Neural cell (in vitro differentiated cells): ENCODE measurements at regions not wholly inside any gene's neighbourhood (a gene's known extent, or its start where the extent isn't known, plus 50 kb on each side); places are given as distances from the start of the nearest gene placed in this dataset.

Experiments
- EP300 ChIP-seq: fragments of 450-650 bp; conservative IDR thresholded peaks from 2 replicates; pipeline ENCODE4 v1.6.1; 2014; ENCODE audit warnings: antibody characterized with exemption, mild to moderate bottlenecking, moderate library complexity; ENCODE audit not compliant: poor library complexity, severe bottlenecking
- EZH2 ChIP-seq: fragments of 200-600, 300-800 bp; shearing (Covaris generic), sonication (generic); IDR thresholded peaks from 2 replicates; pipeline ENCODE4 v1.6.1; 2014; ENCODE audit warnings: antibody characterized with exemption, low read length, borderline replicate concordance, mild to moderate bottlenecking; ENCODE audit not compliant: insufficient read depth, poor library complexity, severe bottlenecking
- MXI1 ChIP-seq: fragments of 450-650 bp; conservative IDR thresholded peaks from 2 replicates; pipeline ENCODE4 v1.6.1; 2014; ENCODE audit warnings: antibody characterized with exemption, mild to moderate bottlenecking; ENCODE audit not compliant: poor library complexity, severe bottlenecking
- POLR2AphosphoS5 ChIP-seq: IDR thresholded peaks from 2 replicates; pipeline ENCODE4 v1.6.1; 2012
- RAD21 ChIP-seq: fragments of 450-650 bp; conservative IDR thresholded peaks from 2 replicates; pipeline ENCODE4 v1.6.1; 2014; ENCODE audit warnings: antibody characterized with exemption, mild to moderate bottlenecking, moderate library complexity
- SMC3 ChIP-seq: fragments of 450-650 bp; conservative IDR thresholded peaks from 2 replicates; pipeline ENCODE4 v1.6.1; 2014; ENCODE audit warnings: antibody characterized with exemption, mild to moderate bottlenecking, moderate library complexity; ENCODE audit not compliant: poor library complexity
- TAF1 ChIP-seq: IDR thresholded peaks from 2 replicates; pipeline ENCODE4 v1.6.1; 2012; ENCODE audit warnings: low read depth
- TF ChIP-seq, protein P1 (sequence below): fragments of 450-650 bp; IDR thresholded peaks from 2 replicates; pipeline ENCODE4 v1.5.1; 2014; ENCODE audit warnings: antibody characterized with exemption, mild to moderate bottlenecking, moderate library complexity; ENCODE audit not compliant: poor library complexity, severe bottlenecking
- TF ChIP-seq, protein P2 (sequence below): IDR thresholded peaks from 2 replicates; pipeline ENCODE4 v1.6.1; 2012; ENCODE audit warnings: borderline replicate concordance

DNA sequence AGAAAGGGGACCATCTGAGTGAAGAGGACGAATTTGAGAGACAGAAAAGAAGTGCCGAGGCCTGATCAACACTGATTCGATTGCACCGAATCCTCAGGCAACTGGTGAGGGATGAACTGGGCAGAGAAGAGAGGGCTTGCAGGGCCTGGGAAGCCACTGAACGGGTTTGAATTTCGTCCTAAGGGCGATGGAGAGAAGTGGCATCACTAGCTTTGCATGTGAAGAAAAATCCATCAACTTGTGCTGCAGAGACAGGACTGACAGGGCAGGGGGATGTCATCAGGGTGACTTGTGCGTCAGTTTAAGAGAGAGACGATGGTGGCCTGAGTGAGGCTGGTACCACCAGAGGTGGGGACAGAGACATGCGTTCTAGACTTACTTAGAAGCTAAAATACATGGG, 73.7 kb upstream of the SLC22A23 start:
- TF ChIP-seq POLR2AphosphoS5 (no peak), TAF1 (no peak), EZH2 (no peak), RAD21 (no peak), SMC3 (no peak), MXI1 (no peak), EP300 (no peak)
- TF ChIP-seq, protein P1, sequence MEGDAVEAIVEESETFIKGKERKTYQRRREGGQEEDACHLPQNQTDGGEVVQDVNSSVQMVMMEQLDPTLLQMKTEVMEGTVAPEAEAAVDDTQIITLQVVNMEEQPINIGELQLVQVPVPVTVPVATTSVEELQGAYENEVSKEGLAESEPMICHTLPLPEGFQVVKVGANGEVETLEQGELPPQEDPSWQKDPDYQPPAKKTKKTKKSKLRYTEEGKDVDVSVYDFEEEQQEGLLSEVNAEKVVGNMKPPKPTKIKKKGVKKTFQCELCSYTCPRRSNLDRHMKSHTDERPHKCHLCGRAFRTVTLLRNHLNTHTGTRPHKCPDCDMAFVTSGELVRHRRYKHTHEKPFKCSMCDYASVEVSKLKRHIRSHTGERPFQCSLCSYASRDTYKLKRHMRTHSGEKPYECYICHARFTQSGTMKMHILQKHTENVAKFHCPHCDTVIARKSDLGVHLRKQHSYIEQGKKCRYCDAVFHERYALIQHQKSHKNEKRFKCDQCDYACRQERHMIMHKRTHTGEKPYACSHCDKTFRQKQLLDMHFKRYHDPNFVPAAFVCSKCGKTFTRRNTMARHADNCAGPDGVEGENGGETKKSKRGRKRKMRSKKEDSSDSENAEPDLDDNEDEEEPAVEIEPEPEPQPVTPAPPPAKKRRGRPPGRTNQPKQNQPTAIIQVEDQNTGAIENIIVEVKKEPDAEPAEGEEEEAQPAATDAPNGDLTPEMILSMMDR: no peak
- TF ChIP-seq, protein P2, sequence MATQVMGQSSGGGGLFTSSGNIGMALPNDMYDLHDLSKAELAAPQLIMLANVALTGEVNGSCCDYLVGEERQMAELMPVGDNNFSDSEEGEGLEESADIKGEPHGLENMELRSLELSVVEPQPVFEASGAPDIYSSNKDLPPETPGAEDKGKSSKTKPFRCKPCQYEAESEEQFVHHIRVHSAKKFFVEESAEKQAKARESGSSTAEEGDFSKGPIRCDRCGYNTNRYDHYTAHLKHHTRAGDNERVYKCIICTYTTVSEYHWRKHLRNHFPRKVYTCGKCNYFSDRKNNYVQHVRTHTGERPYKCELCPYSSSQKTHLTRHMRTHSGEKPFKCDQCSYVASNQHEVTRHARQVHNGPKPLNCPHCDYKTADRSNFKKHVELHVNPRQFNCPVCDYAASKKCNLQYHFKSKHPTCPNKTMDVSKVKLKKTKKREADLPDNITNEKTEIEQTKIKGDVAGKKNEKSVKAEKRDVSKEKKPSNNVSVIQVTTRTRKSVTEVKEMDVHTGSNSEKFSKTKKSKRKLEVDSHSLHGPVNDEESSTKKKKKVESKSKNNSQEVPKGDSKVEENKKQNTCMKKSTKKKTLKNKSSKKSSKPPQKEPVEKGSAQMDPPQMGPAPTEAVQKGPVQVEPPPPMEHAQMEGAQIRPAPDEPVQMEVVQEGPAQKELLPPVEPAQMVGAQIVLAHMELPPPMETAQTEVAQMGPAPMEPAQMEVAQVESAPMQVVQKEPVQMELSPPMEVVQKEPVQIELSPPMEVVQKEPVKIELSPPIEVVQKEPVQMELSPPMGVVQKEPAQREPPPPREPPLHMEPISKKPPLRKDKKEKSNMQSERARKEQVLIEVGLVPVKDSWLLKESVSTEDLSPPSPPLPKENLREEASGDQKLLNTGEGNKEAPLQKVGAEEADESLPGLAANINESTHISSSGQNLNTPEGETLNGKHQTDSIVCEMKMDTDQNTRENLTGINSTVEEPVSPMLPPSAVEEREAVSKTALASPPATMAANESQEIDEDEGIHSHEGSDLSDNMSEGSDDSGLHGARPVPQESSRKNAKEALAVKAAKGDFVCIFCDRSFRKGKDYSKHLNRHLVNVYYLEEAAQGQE: no peak
